ENCODE measurements at regions not wholly inside any gene's neighbourhood (a gene's known extent, or its start where the extent isn't known, plus 50 kb on each side); places are given as distances from the start of the nearest gene placed in this dataset.

GRCh38 chr1:103372866-103373265 is 152.6 kb upstream of the RNPC3 start:
- TF ChIP-seq POLR2A (IDR thresholded peaks at IDR 0.05) (no peak), CTCF (IDR thresholded peaks at IDR 0.05) (no peak)
